Trophoblast cell (in vitro differentiated cells and primary cell): ENCODE measurements at regions not wholly inside any gene's neighbourhood (a gene's known extent, or its start where the extent isn't known, plus 50 kb on each side); places are given as distances from the start of the nearest gene placed in this dataset.

Experiments used
- DNase-seq, 2 donors: peaks; one replicate each; pipeline ENCODE4 v3.0.0-alpha.2; 2016
- H2AFZ ChIP-seq: 2 replicates; pipeline ENCODE4 v1.6.1; 2013; ENCODE audit warnings: low read length, moderate library complexity, mild to moderate bottlenecking; ENCODE audit not compliant: insufficient read depth, poor library complexity
- H2AK5ac ChIP-seq: 2 replicates; pipeline ENCODE4 v1.6.1; 2013; ENCODE audit warnings: mild to moderate bottlenecking, low read length
- H2BK120ac ChIP-seq: 2 replicates; pipeline ENCODE4 v1.6.1; 2013; ENCODE audit warnings: low read length, mild to moderate bottlenecking, moderate library complexity; ENCODE audit not compliant: insufficient read depth, poor library complexity
- H2BK12ac ChIP-seq: 2 replicates; pipeline ENCODE4 v1.6.1; 2013; ENCODE audit warnings: mild to moderate bottlenecking, low read length, moderate library complexity
- H2BK5ac ChIP-seq: 2 replicates; pipeline ENCODE4 v1.6.1; 2013; ENCODE audit warnings: low read length, low read depth, moderate library complexity, mild to moderate bottlenecking; ENCODE audit not compliant: poor library complexity
- H3K14ac ChIP-seq: 2 replicates; pipeline ENCODE4 v1.6.1; 2013; ENCODE audit warnings: mild to moderate bottlenecking, low read length
- H3K18ac ChIP-seq: 2 replicates; pipeline ENCODE4 v1.6.1; 2013; ENCODE audit warnings: mild to moderate bottlenecking, low read length
- H3K23ac ChIP-seq: 2 replicates; pipeline ENCODE4 v1.6.1; 2013; ENCODE audit warnings: low read length
- H3K27ac ChIP-seq: 2 replicates; pipeline ENCODE4 v1.5.1; 2013; ENCODE audit warnings: low read depth, mild to moderate bottlenecking, inconsistent platforms, low read length, moderate library complexity
- H3K27me3 ChIP-seq: 2 replicates; pipeline ENCODE4 v1.6.1; 2013; ENCODE audit warnings: inconsistent platforms, mild to moderate bottlenecking, low read length, moderate library complexity; ENCODE audit not compliant: insufficient read depth
- H3K36me3 ChIP-seq, 2 experiments: 1 replicate in 1 of 2; 2 replicates in 1 of 2; pipeline ENCODE4 v1.6.1; 2013; ENCODE audit warnings: low read length in 2 of 2, mild to moderate bottlenecking in 2 of 2, moderate library complexity in 1 of 2; ENCODE audit not compliant: insufficient read depth in 2 of 2, control insufficient read depth in 1 of 2
- H3K4ac ChIP-seq: 2 replicates; pipeline ENCODE4 v1.6.1; 2013; ENCODE audit warnings: low read depth, mild to moderate bottlenecking, low read length, moderate library complexity
- H3K4me1 ChIP-seq, 2 experiments: 1 replicate in 1 of 2; 2 replicates in 1 of 2; pipeline ENCODE4 v1.6.1; 2013; ENCODE audit warnings: low read length in 2 of 2, mild to moderate bottlenecking in 2 of 2, moderate library complexity in 1 of 2; ENCODE audit not compliant: insufficient read depth in 2 of 2, control insufficient read depth in 1 of 2
- H3K4me2 ChIP-seq: 2 replicates; pipeline ENCODE4 v1.6.1; 2013; ENCODE audit warnings: inconsistent platforms, mild to moderate bottlenecking, low read length, moderate library complexity
- H3K4me3 ChIP-seq: 2 replicates; pipeline ENCODE4 v1.5.1; 2013; ENCODE audit warnings: mild to moderate bottlenecking, low read depth, low read length, inconsistent platforms
- H3K79me1 ChIP-seq: one replicate; pipeline ENCODE4 v1.6.1; 2013; ENCODE audit warnings: low read length
- H3K79me2 ChIP-seq: 2 replicates; pipeline ENCODE4 v1.6.1; 2013; ENCODE audit warnings: low read length, mild to moderate bottlenecking; ENCODE audit not compliant: control insufficient read depth, insufficient read depth, poor library complexity
- H3K9ac ChIP-seq: 2 replicates; pipeline ENCODE4 v1.6.1; 2013; ENCODE audit warnings: mild to moderate bottlenecking, low read length
- H3K9me3 ChIP-seq: 2 replicates; pipeline ENCODE4 v1.6.1; 2013; ENCODE audit warnings: low read depth, mild to moderate bottlenecking, control low read depth, inconsistent platforms, low read length; ENCODE audit not compliant: insufficient read depth
- H4K12ac ChIP-seq: 2 replicates; pipeline ENCODE4 v1.6.1; 2013; ENCODE audit warnings: low read depth, mild to moderate bottlenecking, low read length, moderate library complexity
- H4K8ac ChIP-seq: 2 replicates; pipeline ENCODE4 v1.6.1; 2013; ENCODE audit warnings: low read depth, mild to moderate bottlenecking, low read length, moderate library complexity
- H4K91ac ChIP-seq: one replicate; pipeline ENCODE4 v1.6.1; 2013; ENCODE audit warnings: low read depth, mild to moderate bottlenecking, low read length, moderate library complexity
- WGBS: extraction: QIAGEN DNeasy Blood & Tissue Kit; methylation state at CpG from one replicate; pipeline ENCODE4 v1.1.7; 2013; ENCODE audit warnings: missing lambda C conversion rate; ENCODE audit not compliant: insufficient read length, insufficient coverage; ENCODE audit errors: extremely low coverage; 5-methylcytosine and 5-hydroxymethylcytosine counted together

DNA sequence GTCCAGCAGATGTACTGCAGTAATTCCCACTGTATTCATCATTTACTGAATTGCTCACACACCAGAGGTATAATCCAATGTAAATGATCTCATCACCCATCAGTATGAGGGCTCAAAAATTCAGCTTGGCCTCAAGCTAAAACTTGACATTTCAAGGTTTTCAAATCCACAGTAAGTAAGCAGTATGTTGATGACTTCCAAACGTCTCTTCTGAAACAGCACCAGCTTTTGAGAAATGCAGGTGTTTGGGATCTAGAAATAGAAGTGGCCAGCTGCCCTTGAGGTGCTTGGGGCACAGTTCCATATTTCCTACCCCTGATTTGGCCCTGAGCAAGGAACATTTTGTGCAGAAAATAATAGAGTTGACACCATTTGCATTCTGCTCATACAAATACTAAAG, 388.0 kb upstream of the TUSC1 start:
- H3K36me3 ChIP-seq, result no peaks in the 10 kb centered on the region
- DNase-seq, result no peak
- no CpG with 5 or more reads among the region's 1 CpG for WGBS
- H3K27me3 ChIP-seq, result no peaks in the 10 kb centered on the region
- H2BK12ac ChIP-seq, result no peak overlapping the region
- no peak overlapping the region for H2BK5ac ChIP-seq
- no peaks in the 10 kb centered on the region for H3K79me1 ChIP-seq
- no peak overlapping the region for H3K14ac ChIP-seq
- H4K12ac ChIP-seq, result no peak overlapping the region
- H3K79me2 ChIP-seq, result no peaks in the 10 kb centered on the region
- H3K18ac ChIP-seq, result no peak overlapping the region
- no peak overlapping the region for H2AFZ ChIP-seq
- no peaks in the 10 kb centered on the region for H3K4me1 ChIP-seq
- no peak overlapping the region for H3K4me2 ChIP-seq
- no peak overlapping the region for H3K4ac ChIP-seq
- H2AK5ac ChIP-seq, result no peak overlapping the region
- H3K9ac ChIP-seq, result no peak overlapping the region
- no peak overlapping the region for H4K91ac ChIP-seq
- no peaks in the 10 kb centered on the region for H3K9me3 ChIP-seq
- H3K23ac ChIP-seq, result no peak overlapping the region
- H3K4me3 ChIP-seq, result no peak overlapping the region
- H4K8ac ChIP-seq, result no peak overlapping the region
- H3K27ac ChIP-seq, result no peak overlapping the region
- H2BK120ac ChIP-seq, result no peak overlapping the region

DNA sequence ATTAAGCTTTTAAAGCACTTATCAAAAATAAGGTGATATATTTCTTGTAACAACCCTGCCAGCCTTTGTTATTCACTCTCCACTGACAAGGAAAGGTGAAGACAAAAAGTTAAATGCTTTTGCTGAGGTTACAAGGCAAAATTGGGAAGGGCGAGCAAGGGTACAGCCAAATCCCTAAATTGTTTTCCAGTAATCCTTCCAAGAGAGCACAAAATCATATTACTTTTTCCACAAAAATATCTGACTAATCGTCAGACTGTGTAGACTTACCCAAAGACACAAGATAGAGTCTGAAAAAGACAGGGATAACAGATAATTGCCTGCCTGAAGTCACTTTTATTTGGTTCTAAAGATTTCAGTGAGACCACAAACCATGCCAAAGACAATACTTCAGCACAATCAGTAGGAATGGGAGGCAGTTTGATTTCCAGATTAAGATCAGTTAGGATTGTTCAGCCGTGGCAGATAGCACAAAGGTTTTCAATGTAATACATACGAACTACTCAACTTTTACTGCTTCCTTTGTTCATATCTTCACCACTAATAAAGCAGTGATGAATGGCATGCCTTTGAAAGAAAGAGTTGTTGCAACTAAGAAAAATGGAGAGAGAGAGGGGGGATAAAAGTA, 383.8 kb upstream of the TUSC1 start:
- Histone ChIP-seq H2AFZ (no peak overlapping the region), H4K91ac (no peak overlapping the region), H3K27me3 (no peaks in the 10 kb centered on the region), H3K4me1 (no peaks in the 10 kb centered on the region), H3K23ac (no peak overlapping the region), H3K79me2 (no peaks in the 10 kb centered on the region), H2BK120ac (no peak overlapping the region), H2BK12ac (no peak overlapping the region), H3K4ac (no peak overlapping the region), H3K4me3 (no peak overlapping the region), H3K79me1 (no peaks in the 10 kb centered on the region), H3K9me3 (no peaks in the 10 kb centered on the region), H3K9ac (no peak overlapping the region), H4K12ac (no peak overlapping the region), H2AK5ac (no peak overlapping the region), H3K14ac (no peak overlapping the region), H2BK5ac (no peak overlapping the region), H3K36me3 (no peaks in the 10 kb centered on the region), H3K4me2 (no peak overlapping the region), H4K8ac (no peak overlapping the region), H3K27ac (no peak overlapping the region), H3K18ac (no peak overlapping the region)
- WGBS, result no CpG with 5 or more reads among the region's 4 CpGs
- no peak for DNase-seq

DNA sequence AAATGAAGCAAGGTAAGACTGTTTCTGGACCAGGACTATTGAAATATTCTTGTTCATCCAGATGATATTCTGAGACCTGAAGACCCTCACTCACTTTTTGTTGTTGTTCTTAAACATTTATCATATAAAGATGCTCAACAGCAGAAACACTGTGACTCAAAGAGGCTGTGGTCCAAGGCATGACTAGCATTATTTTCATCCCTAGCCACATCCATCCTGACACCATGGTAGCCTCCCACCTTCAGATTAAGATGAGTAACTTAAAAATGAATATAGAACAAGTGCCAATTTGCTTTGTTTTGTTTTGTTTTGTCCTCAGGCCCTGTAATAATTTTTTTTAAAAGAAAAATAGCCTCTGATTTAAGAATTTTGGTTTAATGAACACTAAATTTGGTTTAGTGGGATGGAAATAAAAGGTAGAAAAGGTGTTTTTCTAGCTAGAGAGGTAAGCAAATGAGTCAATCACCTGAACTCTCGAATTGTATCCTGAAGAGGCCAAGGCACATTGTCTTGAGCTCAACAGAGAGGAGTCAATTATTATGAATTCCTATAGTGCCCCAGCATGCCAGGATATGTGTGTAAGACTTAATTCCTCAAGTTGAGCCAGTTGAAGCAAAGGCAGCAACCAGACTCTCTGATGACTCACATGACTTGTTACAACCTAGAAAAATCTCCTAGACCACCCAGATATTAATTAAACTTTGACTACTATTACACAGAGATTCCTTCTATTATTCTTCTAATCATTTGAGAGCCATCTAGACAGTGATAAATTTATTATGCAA, 380.1 kb upstream of the TUSC1 start:
- H3K18ac ChIP-seq, result no peak overlapping the region
- H4K91ac ChIP-seq, result no peak overlapping the region
- no peaks in the 10 kb centered on the region for H3K36me3 ChIP-seq
- DNase-seq, result no peak
- H3K4me2 ChIP-seq, result no peak overlapping the region
- H3K79me2 ChIP-seq, result no peaks in the 10 kb centered on the region
- H2AFZ ChIP-seq, result no peak overlapping the region
- no peak overlapping the region for H3K4ac ChIP-seq
- no peak overlapping the region for H2AK5ac ChIP-seq
- H3K4me3 ChIP-seq, result no peak overlapping the region
- WGBS, result no CpG with 5 or more reads among the region's 1 CpG
- H3K79me1 ChIP-seq, result no peaks in the 10 kb centered on the region
- H2BK12ac ChIP-seq, result no peak overlapping the region
- no peak overlapping the region for H3K14ac ChIP-seq
- H2BK120ac ChIP-seq, result no peak overlapping the region
- no peak overlapping the region for H4K8ac ChIP-seq
- H3K23ac ChIP-seq, result no peak overlapping the region
- no peak overlapping the region for H4K12ac ChIP-seq
- no peaks in the 10 kb centered on the region for H3K4me1 ChIP-seq
- no peak overlapping the region for H2BK5ac ChIP-seq
- H3K9ac ChIP-seq, result no peak overlapping the region
- no peaks in the 10 kb centered on the region for H3K27me3 ChIP-seq
- H3K27ac ChIP-seq, result no peak overlapping the region
- no peaks in the 10 kb centered on the region for H3K9me3 ChIP-seq

- Histone ChIP-seq H3K9me3 (no peaks in the 10 kb centered on the region), H3K18ac (no peak overlapping the region), H3K79me1 (no peaks in the 10 kb centered on the region), H2BK5ac (no peak overlapping the region), H2AK5ac (no peak overlapping the region), H3K27me3 (no peaks in the 10 kb centered on the region), H3K79me2 (no peaks in the 10 kb centered on the region), H2BK120ac (no peak overlapping the region), H3K23ac (no peak overlapping the region), H3K36me3 (no peaks in the 10 kb centered on the region), H3K27ac (no peak overlapping the region), H3K9ac (no peak overlapping the region), H3K4me1 (no peaks in the 10 kb centered on the region), H3K4me3 (no peak overlapping the region), H4K91ac (no peak overlapping the region), H2AFZ (no peak overlapping the region), H4K12ac (no peak overlapping the region), H3K14ac (no peak overlapping the region), H2BK12ac (no peak overlapping the region), H3K4me2 (no peak overlapping the region), H3K4ac (no peak overlapping the region), H4K8ac (no peak overlapping the region)
- WGBS, result no CpG with 5 or more reads among the region's 3 CpGs
- DNase-seq, result no peak
Measured at GRCh38 chr9:26057050-26057449, 378.8 kb upstream of the TUSC1 start.
